Gastroesophageal sphincter (tissue), 4 donors: ENCODE measurements at regions not wholly inside any gene's neighbourhood (a gene's known extent, or its start where the extent isn't known, plus 50 kb on each side); places are given as distances from the start of the nearest gene placed in this dataset.

Experiments used
- ATAC-seq: fragments of 150-250 bp; one replicate; pipeline ENCODE4 v1.9.1; 2016; ENCODE audit warnings: mild to moderate bottlenecking, moderate library complexity
- H3K27ac ChIP-seq, 4 donors: fragments of 200-600 bp; sonication (generic) in 3 of 4; 1 replicate in 3 of 4; 2 replicates in 1 of 4; pipeline ENCODE4 v1.5.1; 2016 to 2019
- H3K27me3 ChIP-seq: fragments of 200-600 bp; sonication (generic); one replicate; pipeline ENCODE4 v1.5.1; 2019
- H3K36me3 ChIP-seq, 2 donors: fragments of 200-600 bp; sonication (generic); one replicate each; pipeline ENCODE4 v1.5.1; 2019; ENCODE audit warnings: control low read depth in 1 of 2
- H3K4me1 ChIP-seq, 3 donors: fragments of 200-600 bp; sonication (generic); 1 replicate in 2 of 3; 2 replicates in 1 of 3; pipeline ENCODE4 v1.5.1; 2016 to 2019; ENCODE audit warnings: control low read depth in 2 of 3
- H3K4me3 ChIP-seq, 2 donors: fragments of 200-600 bp; sonication (generic); one replicate each; pipeline ENCODE4 v1.5.1; 2019; ENCODE audit warnings: mild to moderate bottlenecking in 1 of 2, moderate library complexity in 1 of 2
- H3K9me3 ChIP-seq, 3 donors: fragments of 200-600 bp; sonication (generic); one replicate each; pipeline ENCODE4 v1.5.1; 2017 to 2019; ENCODE audit warnings: control low read depth in 2 of 3
- EP300 ChIP-seq: sonication (generic); formaldehyde crosslinking; IDR thresholded peaks from one replicate; pipeline ENCODE4 v1.6.1; 2017; ENCODE audit warnings: antibody characterized with exemption, mild to moderate bottlenecking
- POLR2A ChIP-seq, 2 donors: fragments of 450-650 bp; IDR thresholded peaks; one replicate each; pipeline ENCODE4 v1.6.1; 2017; ENCODE audit warnings: antibody characterized with exemption in 2 of 2, mild to moderate bottlenecking in 2 of 2, moderate library complexity in 1 of 2
- POLR2AphosphoS5 ChIP-seq: sonication (generic); formaldehyde crosslinking; IDR thresholded peaks from one replicate; pipeline ENCODE4 v1.6.1; 2017; ENCODE audit warnings: antibody characterized with exemption
- WGBS, 2 donors: methylation state at CpG; one replicate each; pipeline ENCODE4 v1.1.5; 2018; ENCODE audit warnings: low coverage in 1 of 2; 5-methylcytosine and 5-hydroxymethylcytosine counted together
- TF ChIP-seq, protein P1 (sequence below), 4 experiments: fragments of 200-600 bp in 2 of 4; fragments of 450-650 bp in 2 of 4; sonication (generic) in 1 of 4; IDR thresholded peaks; one replicate each; pipeline ENCODE4 v1.5.1; 2017 to 2019; ENCODE audit warnings: antibody characterized with exemption in 4 of 4, mild to moderate bottlenecking in 2 of 4, moderate library complexity in 2 of 4

GRCh38 chr1:191034132-191034531, 556.5 kb upstream of the BRINP3 start:
- ATAC-seq: no peak
- Histone ChIP-seq H3K36me3 (no peaks in the 10 kb centered on the region), H3K9me3 (peaks cover 0 to 25% (median 0%) of the 10 kb centered on the region in 3 donors), H3K4me3 (no peak overlapping the region), H3K27ac (no peak overlapping the region), H3K27me3 (no peaks in the 10 kb centered on the region), H3K4me1 (no peaks in the 10 kb centered on the region)
- WGBS, 2 donors: 87 to 90% methylated on average over 2 of the region's 2 CpGs
- TF ChIP-seq EP300 (no peak), POLR2A (IDR thresholded peaks at IDR 0.05) (no peak), POLR2AphosphoS5 (no peak)
- TF ChIP-seq, protein P1, sequence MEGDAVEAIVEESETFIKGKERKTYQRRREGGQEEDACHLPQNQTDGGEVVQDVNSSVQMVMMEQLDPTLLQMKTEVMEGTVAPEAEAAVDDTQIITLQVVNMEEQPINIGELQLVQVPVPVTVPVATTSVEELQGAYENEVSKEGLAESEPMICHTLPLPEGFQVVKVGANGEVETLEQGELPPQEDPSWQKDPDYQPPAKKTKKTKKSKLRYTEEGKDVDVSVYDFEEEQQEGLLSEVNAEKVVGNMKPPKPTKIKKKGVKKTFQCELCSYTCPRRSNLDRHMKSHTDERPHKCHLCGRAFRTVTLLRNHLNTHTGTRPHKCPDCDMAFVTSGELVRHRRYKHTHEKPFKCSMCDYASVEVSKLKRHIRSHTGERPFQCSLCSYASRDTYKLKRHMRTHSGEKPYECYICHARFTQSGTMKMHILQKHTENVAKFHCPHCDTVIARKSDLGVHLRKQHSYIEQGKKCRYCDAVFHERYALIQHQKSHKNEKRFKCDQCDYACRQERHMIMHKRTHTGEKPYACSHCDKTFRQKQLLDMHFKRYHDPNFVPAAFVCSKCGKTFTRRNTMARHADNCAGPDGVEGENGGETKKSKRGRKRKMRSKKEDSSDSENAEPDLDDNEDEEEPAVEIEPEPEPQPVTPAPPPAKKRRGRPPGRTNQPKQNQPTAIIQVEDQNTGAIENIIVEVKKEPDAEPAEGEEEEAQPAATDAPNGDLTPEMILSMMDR (IDR thresholded peaks at IDR 0.05): no peak

- TF ChIP-seq, protein P1 (IDR thresholded peaks at IDR 0.05): no peak
- TF ChIP-seq POLR2A (IDR thresholded peaks at IDR 0.05) (no peak), POLR2AphosphoS5 (no peak), EP300 (no peak)
- Histone ChIP-seq H3K4me1 (no peaks in the 10 kb centered on the region), H3K27ac (no peak overlapping the region), H3K9me3 (no peaks in the 10 kb centered on the region), H3K4me3 (no peak overlapping the region), H3K27me3 (no peaks in the 10 kb centered on the region), H3K36me3 (no peaks in the 10 kb centered on the region)
- WGBS, 2 donors: 48 to 64% methylated on average over 2 of the region's 2 CpGs
- ATAC-seq: no peak
These were observed 565.4 kb upstream of the BRINP3 start for GRCh38 chr1:191043066-191043465.

DNA sequence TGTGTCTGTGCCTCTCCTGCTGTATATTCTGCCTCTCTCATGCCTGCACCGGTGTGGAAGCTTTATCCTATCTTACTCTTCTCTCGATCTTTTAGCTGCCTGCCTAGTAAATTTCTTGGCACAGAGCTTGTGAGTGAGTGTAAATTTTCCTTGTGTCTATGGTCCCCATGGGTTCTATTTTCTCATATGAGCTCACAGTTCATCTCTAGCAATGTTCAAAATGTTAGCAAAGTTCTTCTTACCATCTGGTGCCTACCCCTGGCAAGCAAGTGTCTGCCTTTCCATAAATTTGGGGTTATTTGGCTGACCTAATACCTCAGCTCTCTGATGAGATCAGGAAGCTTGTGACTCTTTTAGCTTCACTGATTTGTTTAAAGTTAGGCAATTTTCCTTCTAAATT, 572.1 kb upstream of the BRINP3 start:
- Histone ChIP-seq H3K27me3 (no peaks in the 10 kb centered on the region), H3K4me3 (no peak overlapping the region), H3K36me3 (no peaks in the 10 kb centered on the region), H3K27ac (no peak overlapping the region), H3K4me1 (no peaks in the 10 kb centered on the region), H3K9me3 (no peaks in the 10 kb centered on the region)
- TF ChIP-seq POLR2A (IDR thresholded peaks at IDR 0.05) (no peak), POLR2AphosphoS5 (no peak), EP300 (no peak)
- TF ChIP-seq, protein P1 (IDR thresholded peaks at IDR 0.05): no peak
- ATAC-seq: no peak
- 56 to 60% methylated on average over 2 of the region's 2 CpGs for WGBS, 2 donors

- Histone ChIP-seq H3K4me1 (no peaks in the 10 kb centered on the region), H3K27me3 (no peaks in the 10 kb centered on the region), H3K27ac (no peak overlapping the region), H3K9me3 (no peaks in the 10 kb centered on the region), H3K36me3 (no peaks in the 10 kb centered on the region), H3K4me3 (no peak overlapping the region)
- TF ChIP-seq, protein P1 (IDR thresholded peaks at IDR 0.05): no peak
- TF ChIP-seq POLR2AphosphoS5 (no peak), EP300 (no peak), POLR2A (IDR thresholded peaks at IDR 0.05) (no peak)
- WGBS, 2 donors: 63 to 80% methylated on average over 5 to 6 of the region's 6 CpGs
- no peak for ATAC-seq
These were observed 575.2 kb upstream of the BRINP3 start for GRCh38 chr1:191052888-191053287.

DNA sequence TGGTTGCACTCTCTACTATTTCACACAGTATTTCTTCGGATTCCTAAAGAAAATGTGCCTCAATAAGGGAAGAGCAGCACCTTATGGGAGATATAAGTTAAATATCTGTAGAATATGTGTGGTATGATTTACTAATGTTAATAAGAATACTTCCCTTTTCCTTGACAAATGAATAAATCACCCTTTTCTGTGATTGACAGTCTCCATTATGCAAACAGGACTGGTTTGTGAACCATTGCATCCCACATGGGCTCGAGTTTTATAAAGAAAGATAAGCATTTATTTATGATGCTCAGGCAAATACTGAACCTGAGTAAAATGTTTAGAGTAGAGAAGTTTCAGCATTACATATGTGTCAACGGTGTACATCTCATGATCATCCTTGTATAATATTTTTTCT, 587.7 kb upstream of the BRINP3 start:
- TF ChIP-seq, protein P1 (IDR thresholded peaks at IDR 0.05): no peak
- TF ChIP-seq POLR2AphosphoS5 (no peak), POLR2A (IDR thresholded peaks at IDR 0.05) (no peak), EP300 (no peak)
- no peaks in the 10 kb centered on the region for H3K27me3 ChIP-seq
- WGBS, 2 donors: 64 to 80% methylated on average over 3 of the region's 3 CpGs
- no peaks in the 10 kb centered on the region for H3K9me3 ChIP-seq
- no peak for ATAC-seq
- H3K27ac ChIP-seq: no peak overlapping the region
- H3K4me1 ChIP-seq: no peaks in the 10 kb centered on the region
- H3K36me3 ChIP-seq: no peaks in the 10 kb centered on the region
- no peak overlapping the region for H3K4me3 ChIP-seq
